ENCODE measurements at regions not wholly inside any gene's neighbourhood (a gene's known extent, or its start where the extent isn't known, plus 50 kb on each side); places are given as distances from the start of the nearest gene placed in this dataset.

GRCh38 chr4:27930976-27931375, 1070.3 kb downstream of the STIM2 start:
- H3K4me3 ChIP-seq (replicated peaks; ENCODE audit: low read depth, low read length), result no peak overlapping the region
- no peak for DNase-seq (ENCODE audit: extremely low read depth, insufficient read length)
- TF ChIP-seq, protein P1, sequence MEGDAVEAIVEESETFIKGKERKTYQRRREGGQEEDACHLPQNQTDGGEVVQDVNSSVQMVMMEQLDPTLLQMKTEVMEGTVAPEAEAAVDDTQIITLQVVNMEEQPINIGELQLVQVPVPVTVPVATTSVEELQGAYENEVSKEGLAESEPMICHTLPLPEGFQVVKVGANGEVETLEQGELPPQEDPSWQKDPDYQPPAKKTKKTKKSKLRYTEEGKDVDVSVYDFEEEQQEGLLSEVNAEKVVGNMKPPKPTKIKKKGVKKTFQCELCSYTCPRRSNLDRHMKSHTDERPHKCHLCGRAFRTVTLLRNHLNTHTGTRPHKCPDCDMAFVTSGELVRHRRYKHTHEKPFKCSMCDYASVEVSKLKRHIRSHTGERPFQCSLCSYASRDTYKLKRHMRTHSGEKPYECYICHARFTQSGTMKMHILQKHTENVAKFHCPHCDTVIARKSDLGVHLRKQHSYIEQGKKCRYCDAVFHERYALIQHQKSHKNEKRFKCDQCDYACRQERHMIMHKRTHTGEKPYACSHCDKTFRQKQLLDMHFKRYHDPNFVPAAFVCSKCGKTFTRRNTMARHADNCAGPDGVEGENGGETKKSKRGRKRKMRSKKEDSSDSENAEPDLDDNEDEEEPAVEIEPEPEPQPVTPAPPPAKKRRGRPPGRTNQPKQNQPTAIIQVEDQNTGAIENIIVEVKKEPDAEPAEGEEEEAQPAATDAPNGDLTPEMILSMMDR (IDR thresholded peaks at IDR 0.05; ENCODE audit: insufficient read depth, low read length, poor library complexity, severe bottlenecking), result no peak

DNA sequence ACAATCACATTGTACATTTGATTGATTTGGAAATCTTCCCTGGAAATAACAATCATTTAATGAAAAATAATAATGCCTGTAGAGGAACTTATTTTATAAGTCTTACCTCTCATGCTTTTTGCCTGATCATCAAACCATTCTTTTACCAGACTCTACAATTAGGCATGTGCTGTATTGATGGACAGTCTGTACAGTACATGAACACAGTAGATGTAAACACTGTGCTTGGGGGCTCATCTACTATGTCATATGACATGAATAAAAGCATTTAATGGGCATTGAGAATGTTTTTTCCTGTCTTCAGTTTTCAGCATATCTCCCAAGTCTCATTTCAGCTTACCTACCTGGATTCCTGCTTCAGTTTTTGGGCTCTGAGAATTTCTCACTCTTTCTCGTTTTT, 1070.9 kb downstream of the STIM2 start:
- DNase-seq (ENCODE audit: extremely low read depth, insufficient read length), result no peak
- Histone ChIP-seq H3K27me3 (replicated peaks; ENCODE audit: control insufficient read depth, insufficient read depth, low read length) (no peaks in the 10 kb centered on the region), H3K36me3 (ENCODE audit: control insufficient read depth, insufficient read depth, low read length) (no peaks in the 10 kb centered on the region), H3K4me3 (replicated peaks; ENCODE audit: low read depth, low read length) (no peak overlapping the region)
- TF ChIP-seq, protein P1 (IDR thresholded peaks at IDR 0.05; ENCODE audit: insufficient read depth, low read length, poor library complexity, severe bottlenecking), result no peak

More at GRCh38 chr4:27930976-27931375, 1070.3 kb downstream of the STIM2 start:
- H3K27me3 ChIP-seq (replicated peaks; ENCODE audit: control insufficient read depth, insufficient read depth, low read length), result no peaks in the 10 kb centered on the region
- H3K36me3 ChIP-seq (ENCODE audit: control insufficient read depth, insufficient read depth, low read length), result no peaks in the 10 kb centered on the region

DNA sequence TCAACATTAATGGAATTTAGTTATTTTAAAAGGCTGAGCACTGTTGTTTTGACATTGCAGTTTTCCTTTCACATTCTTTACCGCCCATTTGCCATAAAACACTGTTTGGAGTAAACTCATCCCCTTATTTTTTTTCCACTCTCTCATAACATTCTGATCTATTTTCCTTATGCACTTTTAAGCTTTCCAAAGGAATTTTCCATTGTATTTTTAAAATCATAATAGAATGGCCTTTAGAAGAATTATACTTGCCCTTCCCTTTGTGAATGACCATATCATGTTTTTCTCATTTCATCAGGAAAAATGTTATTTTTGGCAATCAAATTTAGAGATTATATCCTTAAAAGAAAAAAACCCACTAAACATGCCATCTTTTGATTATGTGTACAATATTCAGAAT, 1074.2 kb downstream of the STIM2 start:
- Histone ChIP-seq H3K4me3 (replicated peaks; ENCODE audit: low read depth, low read length) (no peak overlapping the region), H3K36me3 (ENCODE audit: control insufficient read depth, insufficient read depth, low read length) (no peaks in the 10 kb centered on the region), H3K27me3 (replicated peaks; ENCODE audit: control insufficient read depth, insufficient read depth, low read length) (no peaks in the 10 kb centered on the region)
- no peak for DNase-seq (ENCODE audit: extremely low read depth, insufficient read length)
- TF ChIP-seq, protein P1 (IDR thresholded peaks at IDR 0.05; ENCODE audit: insufficient read depth, low read length, poor library complexity, severe bottlenecking), result no peak

- Histone ChIP-seq H3K36me3 (ENCODE audit: control insufficient read depth, insufficient read depth, low read length) (no peaks in the 10 kb centered on the region), H3K27me3 (replicated peaks; ENCODE audit: control insufficient read depth, insufficient read depth, low read length) (no peaks in the 10 kb centered on the region), H3K4me3 (replicated peaks; ENCODE audit: low read depth, low read length) (no peak overlapping the region)
- no peak for DNase-seq (ENCODE audit: extremely low read depth, insufficient read length)
- TF ChIP-seq, protein P1 (IDR thresholded peaks at IDR 0.05; ENCODE audit: insufficient read depth, low read length, poor library complexity, severe bottlenecking), result no peak
Observed at GRCh38 chr4:27946799-27947198, 1086.2 kb downstream of the STIM2 start.

DNA sequence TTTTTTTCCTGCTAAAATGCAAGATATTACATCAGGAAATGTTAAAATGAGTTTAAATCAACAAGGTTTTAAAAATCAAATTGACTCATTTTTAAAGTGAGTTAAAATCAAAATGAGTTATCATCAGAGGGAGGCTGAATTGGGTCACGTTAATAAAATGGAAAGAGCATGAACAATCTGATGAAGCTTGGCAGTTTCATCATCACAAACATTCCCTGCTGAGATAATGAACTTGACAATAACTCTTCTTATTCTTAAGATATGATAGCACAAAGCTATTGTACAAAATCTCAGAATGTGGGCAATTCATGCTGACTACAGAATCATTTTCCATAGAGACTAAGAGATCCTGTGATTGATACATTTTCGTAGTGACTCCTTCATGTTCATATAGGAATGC, 1086.7 kb downstream of the STIM2 start:
- DNase-seq (ENCODE audit: extremely low read depth, insufficient read length), result no peak
- H3K27me3 ChIP-seq (replicated peaks; ENCODE audit: control insufficient read depth, insufficient read depth, low read length), result no peaks in the 10 kb centered on the region
- TF ChIP-seq, protein P1 (IDR thresholded peaks at IDR 0.05; ENCODE audit: insufficient read depth, low read length, poor library complexity, severe bottlenecking), result no peak
- no peaks in the 10 kb centered on the region for H3K36me3 ChIP-seq (ENCODE audit: control insufficient read depth, insufficient read depth, low read length)
- no peak overlapping the region for H3K4me3 ChIP-seq (replicated peaks; ENCODE audit: low read depth, low read length)

DNA sequence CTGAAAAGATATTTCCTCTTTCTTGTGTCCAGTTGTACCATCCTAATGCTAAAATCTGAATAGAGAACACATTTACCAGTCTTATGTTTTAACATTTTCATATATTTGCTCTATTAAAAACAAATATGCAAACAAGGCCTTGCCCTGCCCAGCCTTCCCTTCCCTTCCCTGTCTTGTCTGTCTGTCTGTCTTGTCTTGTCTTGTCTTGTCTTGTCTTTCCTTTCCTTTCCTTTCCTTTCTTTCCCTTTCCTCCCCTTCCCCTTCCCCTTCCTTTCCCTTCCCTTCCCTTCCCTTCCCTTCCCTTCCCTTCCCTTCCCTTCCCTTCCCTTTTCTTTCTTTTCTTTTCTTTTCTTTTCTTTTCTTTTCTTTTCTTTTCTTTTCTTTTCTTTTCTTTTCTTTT, 1103.5 kb downstream of the STIM2 start:
- Histone ChIP-seq H3K36me3 (ENCODE audit: control insufficient read depth, insufficient read depth, low read length) (no peaks in the 10 kb centered on the region), H3K4me3 (replicated peaks; ENCODE audit: low read depth, low read length) (no peak overlapping the region), H3K27me3 (replicated peaks; ENCODE audit: control insufficient read depth, insufficient read depth, low read length) (no peaks in the 10 kb centered on the region)
- no peak for DNase-seq (ENCODE audit: extremely low read depth, insufficient read length)
- TF ChIP-seq, protein P1 (IDR thresholded peaks at IDR 0.05; ENCODE audit: insufficient read depth, low read length, poor library complexity, severe bottlenecking), result no peak
